WTC11 (cell line): ENCODE measurements at regions not wholly inside any gene's neighbourhood (a gene's known extent, or its start where the extent isn't known, plus 50 kb on each side); places are given as distances from the start of the nearest gene placed in this dataset.

Source experiments
- ATAC-seq: fragments of 200-7000 bp; cut with Tn5 transposase; 2 replicates; pipeline ENCODE4 v1.10.0; 2021; ENCODE audit warnings: mild to moderate bottlenecking, moderate library complexity
- CTCF ChIA-PET: fragments of 300-600 bp; sonication (Branson Sonifier 250); formaldehyde crosslinking; loops from one replicate; lab custom pipeline; 2021; ENCODE audit warnings: antibody characterized with exemption; lab: Charles Lee
- POLR2A ChIA-PET: fragments of 350-600 bp; sonication (Branson Sonifier 250); formaldehyde crosslinking; loops from one replicate; lab custom pipeline; 2021; ENCODE audit warnings: antibody characterized with exemption; lab: Charles Lee
- DNase-seq: peaks from one replicate; pipeline ENCODE4 v3.0.0; 2021; ENCODE audit warnings: low spot score
- H3K27ac Mint-ChIP-seq: 2 replicates; pipeline ENCODE4 v1.8.0; 2021; ENCODE audit warnings: mixed read lengths
- H3K27me3 Mint-ChIP-seq: 2 replicates; pipeline ENCODE4 v1.8.0; 2021; ENCODE audit warnings: low read depth, mild to moderate bottlenecking, moderate library complexity, mixed read lengths
- H3K36me3 Mint-ChIP-seq: 2 replicates; pipeline ENCODE4 v1.8.0; 2021; ENCODE audit warnings: mixed read lengths
- H3K4me1 Mint-ChIP-seq: 2 replicates; pipeline ENCODE4 v1.8.0; 2022; ENCODE audit warnings: mixed read lengths
- H3K4me3 Mint-ChIP-seq: 2 replicates; pipeline ENCODE4 v1.8.0; 2021; ENCODE audit warnings: mild to moderate bottlenecking, moderate library complexity, mixed read lengths
- H3K9me3 Mint-ChIP-seq: 2 replicates; pipeline ENCODE4 v1.8.0; 2021; ENCODE audit warnings: mixed read lengths
- EMX1 ChIP-seq: fragments of 250-450 bp; sonication (Bioruptor Pico); IDR thresholded peaks from 2 replicates; pipeline ENCODE4 v1.8.0; 2021; ENCODE audit warnings: mild to moderate bottlenecking
- GTF2I ChIP-seq: fragments of 250-450 bp; sonication (Bioruptor Pico); conservative IDR thresholded peaks from 2 replicates; pipeline ENCODE4 v1.4.0; 2021; ENCODE audit warnings: mild to moderate bottlenecking
- IRF2 ChIP-seq: sonication (generic); formaldehyde crosslinking; IDR thresholded peaks from 2 replicates; pipeline ENCODE4 v1.8.0; 2022; ENCODE audit warnings: low read depth, missing genetic modification reagents, borderline replicate concordance
- JAZF1 ChIP-seq: fragments of 250-450 bp; sonication (Bioruptor Pico); IDR thresholded peaks from 2 replicates; pipeline ENCODE4 v1.9.0; 2021; ENCODE audit warnings: moderate library complexity, mild to moderate bottlenecking, inconsistent platforms
- MXD4 ChIP-seq: fragments of 250-450 bp; sonication (Bioruptor Pico); IDR thresholded peaks from 2 replicates; pipeline ENCODE4 v1.8.0; 2021; ENCODE audit warnings: mild to moderate bottlenecking, moderate library complexity, borderline replicate concordance
- MYBL2 ChIP-seq: sonication (generic); formaldehyde crosslinking; IDR thresholded peaks from 2 replicates; pipeline ENCODE4 v1.8.1; 2023; ENCODE audit warnings: mild to moderate bottlenecking, moderate library complexity, missing genetic modification reagents
- NFATC4 ChIP-seq: fragments of 250-450 bp; sonication (Bioruptor Pico); IDR thresholded peaks from 2 replicates; pipeline ENCODE4 v1.9.0; 2021; ENCODE audit warnings: mild to moderate bottlenecking
- NFE2L1 ChIP-seq: sonication (generic); formaldehyde crosslinking; IDR thresholded peaks from 2 replicates; pipeline ENCODE4 v1.8.1; 2023; ENCODE audit warnings: missing genetic modification reagents
- NFYB ChIP-seq: sonication (generic); formaldehyde crosslinking; conservative IDR thresholded peaks from 2 replicates; pipeline ENCODE4 v1.8.0; 2022; ENCODE audit warnings: low read depth, missing genetic modification reagents
- NR3C1 ChIP-seq: sonication (generic); formaldehyde crosslinking; conservative IDR thresholded peaks from 2 replicates; pipeline ENCODE4 v1.8.1; 2023; ENCODE audit warnings: low read depth, mild to moderate bottlenecking, missing genetic modification reagents
- OVOL2 ChIP-seq: fragments of 250-450 bp; sonication (Bioruptor Pico); IDR thresholded peaks from 2 replicates; pipeline ENCODE4 v1.9.0; 2021; ENCODE audit warnings: mild to moderate bottlenecking, borderline replicate concordance
- RELA ChIP-seq: sonication (generic); formaldehyde crosslinking; IDR thresholded peaks from 2 replicates; pipeline ENCODE4 v1.8.1; 2022; ENCODE audit warnings: missing genetic modification reagents, mild to moderate bottlenecking, borderline replicate concordance
- ZNF138 ChIP-seq: sonication (generic); formaldehyde crosslinking; conservative IDR thresholded peaks from 2 replicates; pipeline ENCODE4 v1.8.1; 2022; ENCODE audit warnings: mild to moderate bottlenecking, moderate library complexity, missing genetic modification reagents
- ZNF232 ChIP-seq: sonication (generic); formaldehyde crosslinking; IDR thresholded peaks from 2 replicates; pipeline ENCODE4 v1.8.0; 2022; ENCODE audit warnings: mild to moderate bottlenecking, missing genetic modification reagents
- TF ChIP-seq, protein P1 (sequence below): fragments of 250-450 bp; sonication (Bioruptor Pico); conservative IDR thresholded peaks from 2 replicates; pipeline ENCODE4 v1.9.0; 2021; ENCODE audit warnings: mild to moderate bottlenecking
- TF ChIP-seq, protein P2 (sequence below): sonication (generic); formaldehyde crosslinking; IDR thresholded peaks from 2 replicates; pipeline ENCODE4 v1.8.1; 2023; ENCODE audit warnings: mild to moderate bottlenecking, missing genetic modification reagents, moderate library complexity
- TF ChIP-seq, protein P3 (sequence below): fragments of 250-450 bp; sonication (Bioruptor Pico); IDR thresholded peaks from 2 replicates; pipeline ENCODE4 v1.9.0; 2021; ENCODE audit warnings: mild to moderate bottlenecking
- TF ChIP-seq, protein P4 (sequence below): sonication (generic); formaldehyde crosslinking; IDR thresholded peaks from 2 replicates; pipeline ENCODE4 v1.8.0; 2022; ENCODE audit warnings: mild to moderate bottlenecking, missing genetic modification reagents
- TF ChIP-seq, protein P5 (sequence below): sonication (generic); formaldehyde crosslinking; IDR thresholded peaks from 2 replicates; pipeline ENCODE4 v1.8.1; 2022; ENCODE audit warnings: missing genetic modification reagents, borderline replicate concordance
- TF ChIP-seq, protein P6 (sequence below): sonication (generic); formaldehyde crosslinking; IDR thresholded peaks from 2 replicates; pipeline ENCODE4 v1.8.1; 2023; ENCODE audit warnings: mild to moderate bottlenecking, missing genetic modification reagents

DNA sequence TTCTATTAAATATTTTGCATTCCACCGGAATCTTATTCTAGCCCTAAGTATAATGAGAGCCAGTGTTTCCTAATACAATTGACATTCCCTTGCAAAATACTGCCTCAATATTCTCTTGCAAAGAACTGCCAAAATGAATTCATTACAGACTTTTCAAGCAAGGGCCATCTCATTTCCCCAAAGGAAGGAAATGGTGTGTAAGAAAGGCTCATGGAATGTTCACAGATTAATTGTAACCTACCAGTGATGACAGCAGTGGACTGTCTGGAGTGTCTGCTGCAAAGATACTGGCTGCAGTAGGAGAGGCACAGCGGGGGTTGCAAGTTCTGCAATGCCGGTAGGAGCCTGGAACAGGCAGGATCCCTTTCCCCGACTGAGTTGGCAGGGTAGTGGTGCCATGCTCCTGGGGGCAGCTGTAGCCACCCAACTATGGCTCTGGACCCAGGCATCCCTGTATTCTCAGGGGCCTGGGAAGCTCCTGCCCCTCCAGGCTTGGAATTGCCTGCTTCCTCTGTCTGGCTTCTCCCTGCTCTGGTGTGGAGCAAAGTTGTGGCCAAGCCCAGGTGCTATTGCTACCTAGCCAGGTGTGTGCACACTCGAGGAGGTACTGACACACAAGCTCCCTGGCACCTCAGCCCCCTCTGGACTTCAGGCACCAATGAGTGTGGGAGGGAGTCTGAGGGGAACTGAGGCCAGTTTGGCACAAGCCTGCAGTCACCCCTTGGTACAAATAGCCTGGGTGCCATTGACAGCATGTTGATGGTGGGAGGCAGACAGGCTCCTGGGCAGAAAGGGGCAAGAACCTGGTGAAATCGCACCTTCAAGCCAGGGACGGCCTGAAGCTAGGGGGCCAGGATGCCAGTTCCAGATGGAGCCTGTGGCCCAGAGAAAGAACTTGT, 1371.0 kb downstream of the KCNT2 start (continued):
- TF ChIP-seq, protein P1, sequence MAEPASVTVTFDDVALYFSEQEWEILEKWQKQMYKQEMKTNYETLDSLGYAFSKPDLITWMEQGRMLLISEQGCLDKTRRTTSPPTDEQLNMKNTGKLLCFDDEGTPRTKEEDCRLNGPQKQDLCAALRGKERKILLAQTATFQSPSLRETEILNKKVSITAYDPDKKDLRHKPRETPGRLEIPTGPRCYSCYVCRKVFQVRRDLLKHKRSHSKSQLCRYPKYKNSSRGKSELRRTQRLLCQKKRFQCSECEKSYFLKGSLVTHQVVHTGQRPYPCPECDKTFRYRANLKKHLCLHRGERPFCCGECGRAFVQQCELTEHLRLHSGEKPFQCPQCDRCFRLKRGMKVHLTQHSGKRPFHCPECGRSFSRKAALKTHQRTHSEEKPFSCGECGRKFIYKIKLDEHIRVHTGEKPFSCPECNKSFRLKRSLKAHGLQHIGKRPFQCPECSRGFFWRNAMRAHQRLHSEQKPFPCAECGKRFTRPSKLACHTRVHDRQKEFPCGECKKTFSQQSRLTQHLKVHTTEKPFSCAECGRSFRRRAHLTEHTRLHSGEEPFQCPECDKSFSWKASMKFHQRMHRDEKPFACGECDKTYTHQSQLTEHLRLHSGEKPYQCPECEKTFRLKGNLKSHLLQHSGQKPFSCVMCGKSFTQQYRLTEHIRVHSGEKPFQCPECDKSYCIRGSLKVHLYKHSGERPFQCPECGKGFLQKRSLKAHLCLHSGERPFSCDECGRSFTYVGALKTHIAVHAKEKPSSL (CRISPR knock-in tag) = no peak
- TF ChIP-seq NFE2L1 = no peak
- TF ChIP-seq OVOL2 (CRISPR knock-in tag) = no peak
- TF ChIP-seq JAZF1 (CRISPR knock-in tag) = no peak

DNA sequence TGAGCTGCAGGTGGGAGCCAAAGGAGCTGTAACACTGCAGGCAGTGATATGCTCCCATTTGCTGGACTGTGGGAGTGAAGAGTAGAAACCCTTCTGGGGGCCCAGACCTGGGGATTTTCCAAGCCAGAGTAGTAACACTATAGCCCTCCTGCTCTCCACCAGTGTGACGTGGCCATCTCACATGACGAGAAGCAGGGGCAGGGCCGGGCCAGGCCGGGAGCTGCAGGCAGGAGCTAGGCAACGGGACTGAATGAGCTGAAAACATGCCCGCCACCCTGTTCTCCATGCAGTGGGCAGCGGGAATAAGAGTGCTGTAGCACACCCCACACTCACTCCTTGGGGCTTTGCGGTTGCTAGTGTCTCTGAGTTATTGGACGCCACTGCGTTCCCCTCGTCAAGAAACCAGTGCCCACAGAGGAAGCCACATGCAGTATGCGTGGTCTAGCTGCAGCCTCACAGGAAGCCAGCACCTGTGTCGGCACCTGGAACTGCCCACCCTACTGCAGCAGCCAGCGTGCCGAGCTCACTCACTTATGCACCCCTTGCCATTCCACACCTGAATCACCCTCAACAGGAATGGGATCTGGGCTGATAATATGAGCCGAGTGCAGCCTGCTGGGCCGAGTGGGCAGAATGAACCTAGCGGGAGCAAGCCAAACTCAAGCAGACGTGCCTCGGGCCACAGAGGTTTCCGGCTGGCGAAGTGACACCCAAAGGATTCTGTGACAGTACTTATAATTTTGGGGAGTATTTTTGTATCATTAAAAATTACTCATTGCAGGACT, 1389.6 kb downstream of the KCNT2 start:
- Mint-ChIP-seq H3K27ac (no peak overlapping the region), H3K36me3 (no peaks in the 10 kb centered on the region; the same call in 1 of the 2 replicates), H3K4me3 (no peak overlapping the region)
- ChIA-PET CTCF (no interaction called here), POLR2A (no interaction called here)
- TF ChIP-seq NFE2L1 = no peak
- TF ChIP-seq, protein P2, sequence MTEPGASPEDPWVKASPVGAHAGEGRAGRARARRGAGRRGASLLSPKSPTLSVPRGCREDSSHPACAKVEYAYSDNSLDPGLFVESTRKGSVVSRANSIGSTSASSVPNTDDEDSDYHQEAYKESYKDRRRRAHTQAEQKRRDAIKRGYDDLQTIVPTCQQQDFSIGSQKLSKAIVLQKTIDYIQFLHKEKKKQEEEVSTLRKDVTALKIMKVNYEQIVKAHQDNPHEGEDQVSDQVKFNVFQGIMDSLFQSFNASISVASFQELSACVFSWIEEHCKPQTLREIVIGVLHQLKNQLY = no peak
- TF ChIP-seq, protein P3, sequence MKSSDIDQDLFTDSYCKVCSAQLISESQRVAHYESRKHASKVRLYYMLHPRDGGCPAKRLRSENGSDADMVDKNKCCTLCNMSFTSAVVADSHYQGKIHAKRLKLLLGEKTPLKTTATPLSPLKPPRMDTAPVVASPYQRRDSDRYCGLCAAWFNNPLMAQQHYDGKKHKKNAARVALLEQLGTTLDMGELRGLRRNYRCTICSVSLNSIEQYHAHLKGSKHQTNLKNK (CRISPR knock-in tag) = no peak
- no peak for TF ChIP-seq ZNF232 (CRISPR knock-in tag)
- no peak for TF ChIP-seq JAZF1 (CRISPR knock-in tag)
- TF ChIP-seq, protein P4, sequence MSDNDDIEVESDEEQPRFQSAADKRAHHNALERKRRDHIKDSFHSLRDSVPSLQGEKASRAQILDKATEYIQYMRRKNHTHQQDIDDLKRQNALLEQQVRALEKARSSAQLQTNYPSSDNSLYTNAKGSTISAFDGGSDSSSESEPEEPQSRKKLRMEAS (CRISPR knock-in tag) = no peak
- TF ChIP-seq, protein P1 (CRISPR knock-in tag) = no peak
- TF ChIP-seq, all 79 proteins: peak for 0
- no peak for DNase-seq
- no peak for ATAC-seq
- no peaks in the 10 kb centered on the region for H3K4me1 Mint-ChIP-seq
- peaks cover 17% of the 10 kb centered on the region for H3K9me3 Mint-ChIP-seq
- no peaks in the 10 kb centered on the region for H3K27me3 Mint-ChIP-seq

DNA sequence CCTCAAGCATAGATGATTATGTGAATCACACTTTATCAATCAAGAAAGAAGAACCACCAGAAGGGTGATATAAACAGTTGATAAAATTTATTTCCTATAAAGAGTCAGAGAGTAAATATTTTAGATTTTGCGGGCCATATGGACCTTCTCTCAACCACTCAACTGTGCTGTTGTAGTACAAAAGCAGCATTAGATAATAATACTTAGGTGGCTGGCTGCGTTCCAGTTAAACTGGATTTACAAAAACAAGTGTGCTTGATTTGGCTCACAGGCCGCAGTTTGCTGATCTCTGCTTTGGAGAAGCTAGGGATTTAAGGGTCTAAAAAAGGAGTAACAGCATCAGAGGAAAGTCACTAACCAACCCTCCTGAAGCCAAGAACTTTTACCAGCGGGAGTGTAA, 1406.0 kb downstream of the KCNT2 start:
- Mint-ChIP-seq H3K4me3 (no peak overlapping the region), H3K27me3 (no peaks in the 10 kb centered on the region), H3K9me3 (no peaks in the 10 kb centered on the region), H3K4me1 (peaks cover 7% of the 10 kb centered on the region), H3K27ac (no peak overlapping the region), H3K36me3 (no peaks in the 10 kb centered on the region)
- no peak for ATAC-seq
- POLR2A ChIA-PET = no interaction called here
- DNase-seq = no peak
- CTCF ChIA-PET = no interaction called here
- TF ChIP-seq ZNF138 (CRISPR knock-in tag) (no peak), RELA (CRISPR knock-in tag) (no peak), NFYB (no peak), MXD4 (CRISPR knock-in tag) (no peak), NFATC4 (CRISPR knock-in tag) (no peak), EMX1 (CRISPR knock-in tag) (no peak), NR3C1 (CRISPR knock-in tag) (no peak), IRF2 (CRISPR knock-in tag) (no peak), NFE2L1 (no peak), GTF2I (CRISPR knock-in tag) (no peak), MYBL2 (CRISPR knock-in tag) (no peak)
- TF ChIP-seq, protein P5, sequence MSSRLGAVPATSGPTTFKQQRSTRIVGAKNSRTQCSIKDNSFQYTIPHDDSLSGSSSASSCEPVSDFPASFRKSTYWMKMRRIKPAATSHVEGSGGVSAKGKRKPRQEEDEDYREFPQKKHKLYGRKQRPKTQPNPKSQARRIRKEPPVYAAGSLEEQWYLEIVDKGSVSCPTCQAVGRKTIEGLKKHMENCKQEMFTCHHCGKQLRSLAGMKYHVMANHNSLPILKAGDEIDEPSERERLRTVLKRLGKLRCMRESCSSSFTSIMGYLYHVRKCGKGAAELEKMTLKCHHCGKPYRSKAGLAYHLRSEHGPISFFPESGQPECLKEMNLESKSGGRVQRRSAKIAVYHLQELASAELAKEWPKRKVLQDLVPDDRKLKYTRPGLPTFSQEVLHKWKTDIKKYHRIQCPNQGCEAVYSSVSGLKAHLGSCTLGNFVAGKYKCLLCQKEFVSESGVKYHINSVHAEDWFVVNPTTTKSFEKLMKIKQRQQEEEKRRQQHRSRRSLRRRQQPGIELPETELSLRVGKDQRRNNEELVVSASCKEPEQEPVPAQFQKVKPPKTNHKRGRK (CRISPR knock-in tag) = no peak
- TF ChIP-seq, protein P6, sequence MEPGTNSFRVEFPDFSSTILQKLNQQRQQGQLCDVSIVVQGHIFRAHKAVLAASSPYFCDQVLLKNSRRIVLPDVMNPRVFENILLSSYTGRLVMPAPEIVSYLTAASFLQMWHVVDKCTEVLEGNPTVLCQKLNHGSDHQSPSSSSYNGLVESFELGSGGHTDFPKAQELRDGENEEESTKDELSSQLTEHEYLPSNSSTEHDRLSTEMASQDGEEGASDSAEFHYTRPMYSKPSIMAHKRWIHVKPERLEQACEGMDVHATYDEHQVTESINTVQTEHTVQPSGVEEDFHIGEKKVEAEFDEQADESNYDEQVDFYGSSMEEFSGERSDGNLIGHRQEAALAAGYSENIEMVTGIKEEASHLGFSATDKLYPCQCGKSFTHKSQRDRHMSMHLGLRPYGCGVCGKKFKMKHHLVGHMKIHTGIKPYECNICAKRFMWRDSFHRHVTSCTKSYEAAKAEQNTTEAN (CRISPR knock-in tag) = no peak
